ENCODE measurements at regions not wholly inside any gene's neighbourhood (a gene's known extent, or its start where the extent isn't known, plus 50 kb on each side); places are given as distances from the start of the nearest gene placed in this dataset.
A peak's percentile ranks its signal among the peaks of the same experiment; 100 is the strongest.

DNA sequence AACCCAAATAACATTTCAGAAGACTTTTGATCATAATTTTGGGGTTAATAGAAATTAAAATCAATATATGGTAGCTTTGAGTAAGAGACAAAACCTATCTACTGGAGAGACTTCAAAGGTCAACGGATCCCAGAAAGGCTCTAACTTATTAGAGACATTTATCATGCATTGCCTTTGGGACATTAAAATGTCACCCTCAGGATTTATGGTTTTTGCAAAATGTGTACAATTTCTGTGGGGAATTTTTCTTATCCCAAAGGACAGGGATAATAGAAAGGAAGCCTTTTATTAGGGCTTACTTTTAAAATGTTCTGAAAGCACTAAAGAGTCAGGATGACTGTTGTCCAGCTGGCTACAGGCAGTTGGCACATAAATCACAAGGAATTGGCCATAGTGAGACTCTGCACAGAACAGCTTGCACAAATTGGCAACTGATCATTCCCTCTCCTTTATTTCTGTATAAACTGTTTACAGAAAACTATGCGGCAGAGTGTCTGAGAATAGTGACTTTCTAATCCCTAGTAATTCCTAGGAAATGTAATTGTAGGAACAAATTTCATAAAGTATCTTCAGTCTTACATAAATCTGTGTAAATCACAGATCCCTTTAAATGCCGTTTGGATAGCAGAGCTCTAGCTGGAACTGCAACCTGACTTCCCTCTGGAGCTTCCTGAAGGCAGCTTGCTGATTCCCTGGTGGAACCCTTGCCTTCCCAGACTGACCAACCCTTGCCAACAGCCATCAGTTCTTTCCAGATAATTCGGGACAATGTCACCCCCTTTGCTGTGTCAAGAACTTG lies 201.1 kb upstream of the PREP start:
- peak; percentile 29 for FAIRE-seq

DNA sequence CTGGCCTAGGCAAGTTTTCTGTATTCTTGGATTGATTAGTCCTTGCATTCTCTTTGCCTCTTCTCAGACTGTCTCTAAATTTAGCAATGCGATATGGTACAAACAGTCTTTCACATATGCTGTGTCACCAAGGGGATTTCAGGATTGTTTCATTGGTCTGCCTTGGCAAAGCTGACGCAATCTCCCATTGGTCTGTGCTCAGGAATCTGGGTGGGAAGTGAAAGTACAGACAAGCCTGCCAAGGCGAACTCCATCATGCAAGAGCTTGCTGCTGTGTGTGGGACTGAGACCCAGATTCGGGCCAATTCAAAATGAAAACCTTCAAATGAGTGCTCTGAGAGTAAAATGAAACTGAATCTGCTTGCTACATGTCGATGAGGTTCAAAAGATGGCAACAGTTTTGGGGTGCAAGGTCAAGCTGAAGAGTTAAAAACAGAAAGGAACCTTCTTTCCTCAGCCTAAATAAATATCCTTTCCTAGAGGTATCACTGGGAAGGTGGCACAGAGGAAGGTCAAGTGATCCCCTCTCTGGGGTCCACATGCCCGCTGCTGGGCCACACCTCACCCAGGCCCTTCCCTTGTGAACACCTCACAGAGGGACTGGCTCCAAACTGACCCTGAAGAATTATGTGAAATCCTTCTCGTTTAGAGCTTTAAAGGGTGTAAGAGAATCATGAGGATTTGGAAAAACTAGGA lies 198.8 kb upstream of the PREP start:
- FAIRE-seq = no peak

DNA sequence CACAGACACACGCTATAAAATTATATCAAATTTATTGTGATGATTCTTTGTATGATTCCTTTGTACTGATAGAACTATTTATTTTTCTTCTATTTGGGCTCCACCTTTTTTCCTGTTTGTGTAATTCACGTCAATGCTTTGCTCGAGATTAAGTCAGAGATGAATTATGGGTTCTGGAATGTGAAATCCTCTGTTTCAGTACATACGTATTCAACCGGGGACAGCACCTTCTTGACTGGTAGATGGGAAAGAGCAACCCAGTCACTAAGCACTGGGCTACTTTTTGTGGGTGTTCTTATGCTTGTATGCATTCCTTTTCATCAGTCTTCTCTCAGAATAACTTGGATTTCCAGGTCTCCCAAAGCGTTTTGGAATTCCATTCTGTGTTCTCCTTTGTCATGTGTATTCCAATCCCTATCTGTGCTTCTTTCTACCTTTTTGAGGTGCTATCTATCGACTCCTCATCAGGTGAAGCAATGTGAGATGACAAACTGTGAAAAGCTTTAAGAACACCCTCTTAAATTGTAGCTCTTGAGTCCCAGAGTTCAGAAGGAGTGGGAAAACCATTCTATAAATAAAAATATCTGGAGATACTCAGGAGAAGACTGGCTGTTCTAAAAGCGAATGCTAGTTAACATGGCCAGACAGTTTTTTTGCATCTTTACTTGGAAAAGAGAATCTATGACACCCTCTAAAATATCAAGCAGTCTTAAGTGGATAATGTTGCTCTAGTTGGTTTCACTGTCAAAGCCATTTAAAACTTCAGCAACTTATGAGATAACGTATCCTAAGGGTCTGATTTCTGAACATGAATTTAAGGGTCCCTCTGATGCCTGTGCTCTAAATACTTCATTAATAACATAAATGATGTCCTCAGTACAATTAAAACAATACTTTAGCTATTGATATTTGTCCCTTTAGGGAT lies 197.7 kb upstream of the PREP start:
- FAIRE-seq = no peak

DNA sequence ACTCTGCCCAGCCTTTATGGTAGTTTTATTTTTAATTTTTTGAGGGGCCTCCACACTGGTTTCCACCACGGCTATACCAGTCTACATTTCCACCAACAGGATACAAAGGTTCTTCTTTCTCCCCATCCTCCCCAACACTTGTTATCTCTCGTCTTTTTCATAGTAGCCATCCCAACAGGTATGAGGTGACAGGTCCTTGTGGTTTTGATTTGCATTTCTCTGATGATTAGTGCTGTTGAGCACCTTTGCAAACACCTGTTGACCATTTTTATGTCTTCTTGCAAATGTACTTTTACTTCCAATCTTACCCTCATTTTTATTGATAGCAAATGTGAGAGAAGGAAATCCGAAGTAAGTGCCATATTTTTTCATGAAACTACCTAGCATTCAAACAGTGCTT lies 195.4 kb upstream of the PREP start:
- FAIRE-seq = no peak

DNA sequence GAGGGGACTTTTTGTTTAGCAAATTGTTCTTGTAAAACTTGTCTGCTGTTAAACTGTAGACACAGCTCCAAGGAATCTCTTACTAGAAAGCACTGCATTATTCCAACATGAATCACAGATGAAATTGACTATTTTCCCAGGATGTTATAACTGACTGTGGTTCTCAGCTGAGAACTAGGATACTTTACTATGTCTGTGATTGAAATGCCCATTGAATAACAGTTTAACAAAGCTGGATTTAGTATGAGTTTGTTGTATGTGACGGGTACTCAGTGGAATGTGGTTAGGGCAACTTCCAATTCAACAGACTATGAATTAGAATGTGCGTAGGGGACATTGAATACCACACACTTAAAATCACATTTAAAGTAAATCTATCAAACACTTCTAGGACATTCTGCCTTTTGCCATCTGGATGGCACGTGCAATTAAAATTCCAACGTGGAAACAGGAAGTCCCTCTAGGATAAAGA lies 193.4 kb upstream of the PREP start:
- peak; percentile 81 for FAIRE-seq

DNA sequence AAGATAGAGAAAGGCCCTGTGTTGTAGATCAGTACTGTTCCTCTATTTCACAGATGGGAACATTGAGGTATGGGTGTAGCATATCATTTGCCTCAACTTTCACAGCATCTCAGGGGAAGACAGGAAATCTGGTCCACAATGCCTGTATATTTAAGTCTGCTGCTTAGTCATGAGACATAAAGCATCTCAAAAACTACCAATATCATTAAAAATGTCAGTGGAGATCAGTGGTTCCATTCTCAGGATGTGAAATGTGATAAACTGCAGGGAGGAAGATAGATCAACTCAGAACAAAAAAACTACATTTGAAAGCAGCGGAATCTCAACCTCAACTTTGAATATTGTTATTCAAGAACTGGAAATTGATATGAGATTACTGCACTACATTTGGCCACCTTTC lies 192.9 kb upstream of the PREP start:
- no peak for FAIRE-seq

DNA sequence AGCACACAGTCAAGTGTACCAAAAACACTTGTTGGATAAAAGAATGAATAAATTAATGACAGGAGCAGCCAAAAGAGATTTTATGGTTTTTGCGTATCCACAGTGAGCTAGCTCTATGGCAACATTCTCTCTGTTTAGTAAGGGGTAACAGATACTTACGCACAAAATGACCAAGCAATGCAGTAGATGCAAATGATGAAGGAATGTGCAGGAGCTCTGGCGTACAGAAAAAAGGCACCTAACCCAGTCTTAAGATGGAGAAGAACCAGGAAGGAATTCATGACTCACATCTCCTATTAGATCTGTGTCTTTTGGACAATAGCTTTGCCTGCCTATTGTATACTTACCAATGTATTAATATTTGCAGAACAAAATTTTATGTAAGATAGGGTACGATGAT lies 191.9 kb upstream of the PREP start:
- FAIRE-seq = no peak

DNA sequence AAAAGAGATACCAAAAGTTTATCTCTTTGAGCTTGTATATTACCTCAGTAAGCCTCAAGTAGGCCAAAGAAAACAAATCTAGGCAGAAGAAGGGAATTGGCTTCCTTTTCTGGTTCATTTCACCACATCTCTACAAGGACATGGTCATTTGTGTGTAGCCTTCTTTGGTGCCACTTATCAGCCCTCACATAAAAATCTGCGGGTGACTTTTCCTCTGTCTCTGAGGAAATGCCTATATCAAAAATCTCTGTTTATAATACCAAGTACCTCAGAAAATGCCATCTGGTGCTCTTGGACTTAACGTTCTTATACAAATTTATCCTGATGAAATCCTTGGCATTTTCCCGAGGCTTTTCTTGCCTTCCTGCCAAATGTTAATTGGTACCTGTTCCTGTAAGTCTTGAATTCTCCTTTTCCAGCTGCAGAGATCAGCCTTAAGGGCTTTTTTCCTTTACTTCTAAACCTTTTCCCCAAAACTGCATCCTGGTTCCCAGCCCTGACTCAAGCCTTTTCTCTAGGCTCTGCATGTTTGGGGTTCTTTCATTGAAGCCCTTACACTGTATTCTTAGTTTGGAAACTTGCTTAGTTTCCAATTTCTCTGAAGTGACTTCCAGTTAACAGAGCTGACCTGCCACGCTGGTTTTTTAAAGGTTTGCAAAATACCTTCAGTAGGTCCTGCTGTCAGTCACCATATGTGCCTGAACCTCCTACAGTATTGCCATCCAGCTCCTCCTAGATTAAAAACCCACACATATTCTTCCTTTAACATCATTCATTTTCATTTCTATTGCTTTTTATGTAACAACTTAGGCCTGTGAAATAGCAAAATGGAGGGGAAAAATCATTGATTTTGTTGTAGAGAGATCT lies 191.2 kb upstream of the PREP start:
- no peak for FAIRE-seq

DNA sequence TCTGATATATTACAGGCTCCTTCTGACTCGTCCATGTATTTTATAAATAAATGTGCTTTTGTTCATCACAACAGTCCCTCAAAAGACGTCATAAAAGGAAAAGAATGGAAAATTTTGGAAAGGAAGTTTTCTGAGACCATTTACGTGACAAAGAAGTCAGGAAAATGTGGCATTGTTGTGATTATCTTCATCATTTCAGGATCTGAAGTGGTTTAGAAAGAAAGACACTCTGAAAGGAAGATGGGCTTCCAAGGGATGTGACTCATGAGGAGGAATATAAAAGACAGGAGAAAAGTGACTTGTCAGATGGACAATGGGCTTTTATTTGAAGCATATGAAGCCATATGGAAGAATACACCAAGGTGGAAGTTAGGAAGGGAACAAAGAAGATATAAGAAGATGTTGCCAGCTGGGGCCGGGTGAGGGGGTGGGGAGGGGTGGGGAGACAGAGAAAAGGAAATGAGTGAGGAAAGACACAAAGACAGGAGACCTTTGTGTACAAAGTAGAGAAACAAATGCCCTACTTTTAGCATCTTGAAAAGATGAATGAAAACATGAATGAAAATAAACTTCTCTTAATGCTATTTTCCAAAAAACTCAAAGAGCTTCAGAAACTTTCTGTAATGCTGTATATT lies 190.3 kb upstream of the PREP start:
- FAIRE-seq = no peak

DNA sequence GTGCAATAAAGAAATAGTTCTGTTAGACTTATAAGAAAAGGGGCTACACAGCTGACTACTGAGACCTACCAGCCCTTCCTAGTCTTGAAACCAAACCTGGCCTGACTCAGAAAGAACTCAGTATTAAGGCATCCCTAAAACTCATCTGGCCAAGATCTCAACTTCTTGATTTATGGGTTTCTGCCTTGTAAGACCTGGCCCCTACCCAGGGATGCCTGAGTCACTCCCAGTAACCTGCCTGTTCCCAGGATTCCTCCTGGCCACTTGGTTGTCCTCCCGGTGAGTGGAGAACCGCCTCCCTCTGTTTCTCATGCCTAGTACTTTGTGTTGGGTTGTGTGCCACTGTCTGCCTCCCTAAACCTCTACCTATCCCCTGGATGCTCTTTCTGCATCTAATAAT lies 189.4 kb upstream of the PREP start:
- no peak for FAIRE-seq

DNA sequence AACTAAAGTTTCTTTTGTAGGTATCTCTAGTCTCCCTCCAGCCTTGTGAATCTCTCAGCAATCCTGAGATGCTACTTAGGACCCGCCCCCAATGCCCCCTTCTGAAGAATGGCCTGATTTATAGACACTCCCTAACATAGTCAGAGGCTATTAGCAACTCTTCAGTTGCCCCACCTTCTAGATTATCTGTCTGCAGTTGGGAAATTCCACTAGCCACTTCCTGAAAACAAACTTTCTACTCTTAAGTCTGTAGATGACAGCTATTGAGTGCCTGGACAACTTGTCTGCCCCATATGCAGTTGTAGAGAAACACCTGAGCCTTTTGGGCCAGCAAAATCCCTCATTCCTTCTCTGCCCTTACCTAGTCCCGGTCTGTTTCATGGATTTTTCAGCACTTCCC lies 188.2 kb upstream of the PREP start:
- no peak for FAIRE-seq

DNA sequence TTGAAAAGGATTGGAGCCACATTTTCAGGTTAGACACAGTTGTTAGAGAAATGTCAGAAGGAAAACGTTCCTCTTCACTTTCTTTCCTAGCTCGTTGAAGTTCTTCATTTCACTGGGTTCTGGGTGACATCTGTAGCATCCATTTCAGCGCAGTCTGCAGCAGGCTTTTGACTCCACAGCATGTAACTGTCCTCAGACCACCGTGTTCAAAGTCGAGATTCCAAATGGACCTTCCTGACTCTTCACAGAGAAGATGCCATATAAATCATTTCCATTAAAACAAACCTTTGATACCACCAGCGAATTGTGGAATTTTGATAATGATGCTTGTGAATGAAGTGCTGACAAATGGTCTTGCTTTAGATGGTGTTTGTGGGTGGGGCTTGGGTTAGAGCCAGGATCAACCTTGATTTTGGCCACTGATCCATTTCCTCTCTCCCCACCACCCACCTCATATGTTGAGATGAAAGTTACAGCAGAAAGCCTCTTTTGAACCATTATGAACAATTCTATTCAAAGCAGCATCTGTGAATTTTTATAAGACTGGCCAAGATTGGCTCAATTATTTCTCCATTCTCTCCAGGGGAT lies 185.3 kb upstream of the PREP start:
- FAIRE-seq = no peak

DNA sequence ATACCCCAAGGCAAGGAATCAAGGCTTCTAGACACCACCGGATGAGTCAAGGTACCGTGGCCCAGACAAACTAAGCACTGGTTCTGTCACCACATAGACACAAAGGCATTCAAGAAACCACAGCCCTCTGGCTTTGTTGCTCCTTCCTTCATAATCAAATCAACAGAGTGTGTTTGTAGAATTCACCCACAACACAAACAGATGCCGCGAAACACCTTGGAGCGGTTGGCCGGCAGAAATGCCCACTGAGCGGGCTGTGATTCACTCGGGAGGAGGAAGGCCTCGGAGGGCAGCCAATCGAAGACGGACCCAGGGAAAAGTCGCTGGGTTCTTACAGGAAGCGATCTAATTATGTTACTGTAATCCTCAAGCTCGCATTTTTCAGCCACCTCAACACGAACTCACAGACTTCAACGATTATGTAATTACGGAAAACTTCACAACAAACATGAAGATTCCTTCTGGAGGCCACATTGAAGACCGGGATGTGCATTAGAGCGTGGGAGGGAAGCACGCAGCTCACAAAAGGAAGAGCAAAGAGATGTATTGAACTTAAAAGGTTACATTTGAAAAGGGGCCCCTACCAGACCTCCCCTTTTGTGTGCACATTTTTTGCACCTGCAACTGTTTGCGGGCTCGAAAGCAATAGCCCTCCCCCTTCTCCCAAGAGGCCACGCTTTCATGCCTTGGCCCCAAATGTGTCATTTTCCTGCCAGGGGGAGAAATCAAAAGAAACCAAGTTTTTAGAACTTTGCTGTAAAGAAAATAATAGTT lies 184.7 kb upstream of the PREP start:
- no peak for FAIRE-seq

DNA sequence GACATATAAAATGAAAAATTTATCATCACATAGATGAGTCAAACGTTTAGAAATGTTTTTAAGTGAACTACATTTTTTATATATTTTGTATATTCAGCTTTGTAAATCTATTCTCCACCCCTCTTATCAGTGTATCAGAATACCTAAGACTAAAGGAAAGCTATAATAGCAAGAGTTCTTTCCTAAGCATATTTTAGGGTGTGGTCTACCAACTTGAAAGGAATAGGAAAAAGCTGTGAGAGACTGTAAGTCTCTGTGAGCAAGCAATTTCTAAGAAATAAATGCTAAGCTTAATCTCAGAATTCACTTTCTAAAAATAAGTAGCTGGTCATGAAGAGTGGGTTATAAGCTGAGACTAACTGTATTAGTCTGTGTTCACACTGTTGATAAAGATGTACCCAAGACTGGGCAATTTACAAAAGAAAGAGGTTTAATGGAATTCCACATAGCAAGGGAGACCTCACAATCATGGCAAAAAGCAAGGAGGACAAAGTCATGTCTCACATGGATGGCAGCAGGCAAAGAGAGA lies 175.4 kb upstream of the PREP start:
- FAIRE-seq = no peak

DNA sequence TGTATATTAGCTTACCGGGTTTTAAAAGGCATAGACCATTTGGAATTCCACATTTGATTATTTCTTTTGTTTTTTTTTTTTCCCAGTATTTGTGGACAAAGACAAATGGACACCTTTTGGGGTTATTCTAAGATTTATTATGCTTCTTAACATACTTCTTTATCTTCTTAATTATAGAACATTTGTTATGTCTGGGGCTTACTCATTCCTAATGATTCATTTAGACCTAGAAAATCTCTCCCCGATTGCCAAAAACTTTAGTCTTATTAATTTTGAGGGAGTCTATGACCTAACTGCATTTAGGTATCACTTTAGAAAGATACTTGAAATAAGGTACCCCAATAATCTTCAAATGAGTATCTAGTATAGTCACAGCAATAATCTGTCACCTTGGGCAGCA lies 170.7 kb upstream of the PREP start:
- no peak for FAIRE-seq

DNA sequence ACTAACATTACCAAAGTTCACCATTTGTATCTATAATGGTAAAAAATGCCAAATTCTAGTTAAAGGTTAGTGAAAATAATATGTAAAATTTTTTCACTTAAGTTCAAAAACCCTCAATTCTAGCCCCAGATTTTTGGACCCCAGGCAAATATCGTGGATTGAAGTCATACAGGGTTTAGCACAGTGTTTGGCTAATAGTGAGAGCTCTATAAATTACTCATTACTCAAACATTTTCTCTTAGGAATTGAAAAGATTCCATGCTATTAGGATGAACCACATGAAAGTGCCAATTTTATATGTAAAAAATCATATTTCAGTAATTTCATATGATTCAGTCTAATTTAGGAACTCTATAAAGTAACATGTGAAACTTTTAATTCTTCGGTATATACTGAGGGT lies 170.3 kb upstream of the PREP start:
- peak; percentile 31 for FAIRE-seq

DNA sequence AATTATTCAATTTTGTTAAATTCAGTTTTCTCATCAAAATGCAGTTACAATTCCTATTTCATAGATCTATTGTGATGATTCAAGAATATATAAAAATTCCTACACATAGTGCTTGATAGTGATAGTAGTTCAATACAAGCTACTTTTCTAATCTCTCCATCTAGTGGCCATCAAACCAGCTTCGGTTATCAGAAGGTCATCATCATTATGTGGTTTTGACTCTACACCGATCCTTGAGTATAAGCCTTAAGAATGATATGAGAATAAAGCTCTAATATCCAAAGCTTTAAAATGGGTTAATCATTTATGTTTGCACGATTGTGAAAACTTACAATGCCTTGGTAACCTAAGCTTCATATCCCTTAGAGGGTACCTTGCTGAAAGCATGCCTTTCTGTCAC lies 167.5 kb upstream of the PREP start:
- FAIRE-seq = no peak

DNA sequence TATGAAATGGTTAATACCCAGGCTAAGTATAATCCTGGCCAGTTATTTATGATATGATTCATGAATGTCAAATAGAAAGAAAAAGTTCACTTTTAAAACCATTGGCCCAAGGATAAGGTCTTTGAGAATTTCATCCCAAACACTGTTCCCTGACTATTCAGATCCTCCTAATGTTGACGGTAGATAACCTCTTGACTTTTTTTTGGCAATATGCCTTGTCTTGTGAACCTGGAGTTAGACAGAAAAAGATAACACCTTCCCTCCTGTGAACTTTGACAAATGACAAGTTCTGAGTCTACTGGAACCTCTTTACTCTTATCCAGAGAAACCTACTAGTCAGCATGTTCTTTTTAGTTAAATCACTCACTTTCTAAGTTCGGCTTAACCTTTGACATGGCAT lies 166.8 kb upstream of the PREP start:
- no peak for FAIRE-seq

DNA sequence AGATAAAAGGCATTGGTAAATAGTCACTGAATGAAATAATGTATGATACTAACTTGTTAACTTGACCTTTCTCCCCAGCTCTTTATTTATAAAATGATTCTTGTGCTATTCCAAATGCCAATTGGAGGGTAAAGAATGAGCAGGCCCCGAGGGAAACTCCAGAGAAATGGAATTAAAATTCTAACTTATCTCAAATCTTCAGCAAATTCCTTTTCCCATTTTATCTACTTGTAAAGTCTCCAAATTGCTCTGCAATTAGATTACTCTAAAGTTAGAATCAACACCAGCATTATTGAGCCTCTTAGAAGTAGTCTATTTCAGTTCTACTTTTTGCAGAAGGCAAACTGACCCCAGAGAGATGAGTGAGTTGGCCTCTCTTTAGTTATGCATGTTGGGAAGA lies 165.9 kb upstream of the PREP start:
- FAIRE-seq = no peak

DNA sequence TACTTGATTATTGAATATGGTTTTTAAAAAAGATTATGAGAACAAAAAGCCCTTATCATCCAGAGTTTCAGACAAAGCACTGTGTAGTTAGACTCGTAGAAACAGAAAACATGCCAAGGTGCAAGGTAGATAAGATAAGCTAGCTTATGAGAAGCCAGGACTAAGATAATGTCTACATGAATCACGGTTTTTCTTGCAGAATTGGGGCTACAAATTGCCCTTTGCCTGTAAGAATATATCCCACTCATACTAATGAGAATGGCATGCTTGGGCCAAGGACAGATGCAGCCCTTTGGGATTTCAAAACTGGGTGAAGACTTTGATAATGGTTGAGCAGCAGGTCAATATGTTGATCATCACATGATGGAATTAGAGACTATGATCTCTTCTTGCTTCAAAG lies 165.3 kb upstream of the PREP start:
- FAIRE-seq = no peak
